ENCODE measurements at regions not wholly inside any gene's neighbourhood (a gene's known extent, or its start where the extent isn't known, plus 50 kb on each side); places are given as distances from the start of the nearest gene placed in this dataset.

DNA sequence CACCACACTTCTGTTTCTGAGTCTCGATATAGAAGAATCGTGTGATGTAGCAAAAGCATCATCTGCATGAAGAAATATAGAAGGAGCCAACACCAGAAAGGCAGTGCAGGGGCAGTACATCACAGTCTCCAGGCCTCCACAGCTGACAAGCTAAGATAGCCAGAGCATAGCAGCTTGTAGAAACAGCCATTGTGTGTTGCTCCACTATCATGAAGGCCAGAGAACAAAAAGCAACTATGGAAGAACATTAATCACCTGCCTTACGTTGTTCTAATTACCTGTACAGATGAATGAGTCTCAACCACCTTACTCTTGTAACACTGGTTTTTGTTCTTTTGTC, 129.0 kb downstream of the RND3 start:
- TF ChIP-seq, protein P1, sequence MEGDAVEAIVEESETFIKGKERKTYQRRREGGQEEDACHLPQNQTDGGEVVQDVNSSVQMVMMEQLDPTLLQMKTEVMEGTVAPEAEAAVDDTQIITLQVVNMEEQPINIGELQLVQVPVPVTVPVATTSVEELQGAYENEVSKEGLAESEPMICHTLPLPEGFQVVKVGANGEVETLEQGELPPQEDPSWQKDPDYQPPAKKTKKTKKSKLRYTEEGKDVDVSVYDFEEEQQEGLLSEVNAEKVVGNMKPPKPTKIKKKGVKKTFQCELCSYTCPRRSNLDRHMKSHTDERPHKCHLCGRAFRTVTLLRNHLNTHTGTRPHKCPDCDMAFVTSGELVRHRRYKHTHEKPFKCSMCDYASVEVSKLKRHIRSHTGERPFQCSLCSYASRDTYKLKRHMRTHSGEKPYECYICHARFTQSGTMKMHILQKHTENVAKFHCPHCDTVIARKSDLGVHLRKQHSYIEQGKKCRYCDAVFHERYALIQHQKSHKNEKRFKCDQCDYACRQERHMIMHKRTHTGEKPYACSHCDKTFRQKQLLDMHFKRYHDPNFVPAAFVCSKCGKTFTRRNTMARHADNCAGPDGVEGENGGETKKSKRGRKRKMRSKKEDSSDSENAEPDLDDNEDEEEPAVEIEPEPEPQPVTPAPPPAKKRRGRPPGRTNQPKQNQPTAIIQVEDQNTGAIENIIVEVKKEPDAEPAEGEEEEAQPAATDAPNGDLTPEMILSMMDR (IDR thresholded peaks at IDR 0.05): no peak
- no peak for TF ChIP-seq POLR2A (IDR thresholded peaks at IDR 0.05)
- TF ChIP-seq EP300 (IDR thresholded peaks at IDR 0.05): no peak
- no peak for TF ChIP-seq POLR2AphosphoS5 (IDR thresholded peaks at IDR 0.05)

Data from stomach (tissue), 4 donors.